Calu3 (cell line): ENCODE measurements at regions not wholly inside any gene's neighbourhood (a gene's known extent, or its start where the extent isn't known, plus 50 kb on each side); places are given as distances from the start of the nearest gene placed in this dataset.

ENCODE experiments used
- BruUV-seq: library from RNA; stranded (reverse); fragments of 400-500 nt; replicated peaks from 2 replicates; lab custom pipeline; 2021; lab: Mats Ljungman, UMichigan
- CTCF ChIA-PET: fragments of 300-600 bp; sonication (Branson Sonifier 250); formaldehyde crosslinking; loops from one replicate; lab custom pipeline; 2022; ENCODE audit warnings: antibody characterized with exemption; lab: Charles Lee
- DNase-seq: peaks from one replicate; pipeline ENCODE4 v3.0.0; 2022
- H3K27ac Mint-ChIP-seq: one replicate; pipeline ENCODE4 v1.8.0; 2022; ENCODE audit warnings: mixed read lengths; ENCODE audit not compliant: unreplicated experiment
- H3K27me3 Mint-ChIP-seq: one replicate; pipeline ENCODE4 v1.8.0; 2022; ENCODE audit warnings: mixed read lengths; ENCODE audit not compliant: unreplicated experiment
- H3K36me3 Mint-ChIP-seq: one replicate; pipeline ENCODE4 v1.8.0; 2022; ENCODE audit warnings: mild to moderate bottlenecking, moderate library complexity, mixed read lengths; ENCODE audit not compliant: insufficient read depth, unreplicated experiment
- H3K4me1 Mint-ChIP-seq: one replicate; pipeline ENCODE4 v1.8.0; 2022; ENCODE audit warnings: mild to moderate bottlenecking, low read depth, mixed read lengths; ENCODE audit not compliant: unreplicated experiment
- H3K4me3 Mint-ChIP-seq: one replicate; pipeline ENCODE4 v1.8.0; 2022; ENCODE audit warnings: mild to moderate bottlenecking, low read depth, moderate library complexity, mixed read lengths; ENCODE audit not compliant: unreplicated experiment
- H3K9me3 Mint-ChIP-seq: one replicate; pipeline ENCODE4 v1.8.0; 2022; ENCODE audit warnings: low read depth, mixed read lengths; ENCODE audit not compliant: unreplicated experiment
- intact Hi-C: fragments of 100-400 bp; cut with micrococcal nuclease; formaldehyde crosslinking; loops from one replicate; pipeline ENCODE4 v1.10.0; 2022; ENCODE audit not compliant: unreplicated experiment
- TF ChIP-seq, protein P1 (sequence below): fragments of 200-600 bp; IDR thresholded peaks from one replicate; pipeline ENCODE4 v1.8.0; 2022; ENCODE audit warnings: antibody characterized with exemption; ENCODE audit not compliant: unreplicated experiment

DNA sequence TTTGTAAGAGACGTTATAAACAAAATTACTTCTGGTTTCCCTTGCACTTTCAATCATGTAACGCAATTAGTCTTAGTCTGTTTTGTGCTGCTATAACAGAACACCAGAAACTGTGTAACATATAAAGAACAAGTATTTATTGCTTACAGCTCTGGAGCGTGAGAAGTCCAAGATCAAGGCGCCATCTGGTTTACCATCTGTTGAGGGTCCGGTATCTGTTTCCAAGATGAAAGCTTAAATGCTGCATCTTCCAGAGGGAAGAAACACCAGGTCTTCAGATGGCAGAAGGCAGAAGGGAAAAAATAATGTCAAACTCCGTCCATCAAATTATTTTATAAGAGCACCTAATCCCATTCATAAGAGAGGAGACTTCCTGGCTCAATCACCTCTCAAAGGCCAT is 474.1 kb downstream of the PDGFC start:
- Mint-ChIP-seq H3K4me3 (no peak overlapping the region), H3K27me3 (no peaks in the 10 kb centered on the region), H3K36me3 (no peaks in the 10 kb centered on the region), H3K9me3 (no peaks in the 10 kb centered on the region), H3K27ac (no peak overlapping the region), H3K4me1 (peaks cover 23% of the 10 kb centered on the region)
- TF ChIP-seq, protein P1, sequence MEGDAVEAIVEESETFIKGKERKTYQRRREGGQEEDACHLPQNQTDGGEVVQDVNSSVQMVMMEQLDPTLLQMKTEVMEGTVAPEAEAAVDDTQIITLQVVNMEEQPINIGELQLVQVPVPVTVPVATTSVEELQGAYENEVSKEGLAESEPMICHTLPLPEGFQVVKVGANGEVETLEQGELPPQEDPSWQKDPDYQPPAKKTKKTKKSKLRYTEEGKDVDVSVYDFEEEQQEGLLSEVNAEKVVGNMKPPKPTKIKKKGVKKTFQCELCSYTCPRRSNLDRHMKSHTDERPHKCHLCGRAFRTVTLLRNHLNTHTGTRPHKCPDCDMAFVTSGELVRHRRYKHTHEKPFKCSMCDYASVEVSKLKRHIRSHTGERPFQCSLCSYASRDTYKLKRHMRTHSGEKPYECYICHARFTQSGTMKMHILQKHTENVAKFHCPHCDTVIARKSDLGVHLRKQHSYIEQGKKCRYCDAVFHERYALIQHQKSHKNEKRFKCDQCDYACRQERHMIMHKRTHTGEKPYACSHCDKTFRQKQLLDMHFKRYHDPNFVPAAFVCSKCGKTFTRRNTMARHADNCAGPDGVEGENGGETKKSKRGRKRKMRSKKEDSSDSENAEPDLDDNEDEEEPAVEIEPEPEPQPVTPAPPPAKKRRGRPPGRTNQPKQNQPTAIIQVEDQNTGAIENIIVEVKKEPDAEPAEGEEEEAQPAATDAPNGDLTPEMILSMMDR: no peak
- CTCF ChIA-PET: no interaction called here
- BruUV-seq: no TSS peak
- DNase-seq: no peak
- intact Hi-C loops: no loop called here

DNA sequence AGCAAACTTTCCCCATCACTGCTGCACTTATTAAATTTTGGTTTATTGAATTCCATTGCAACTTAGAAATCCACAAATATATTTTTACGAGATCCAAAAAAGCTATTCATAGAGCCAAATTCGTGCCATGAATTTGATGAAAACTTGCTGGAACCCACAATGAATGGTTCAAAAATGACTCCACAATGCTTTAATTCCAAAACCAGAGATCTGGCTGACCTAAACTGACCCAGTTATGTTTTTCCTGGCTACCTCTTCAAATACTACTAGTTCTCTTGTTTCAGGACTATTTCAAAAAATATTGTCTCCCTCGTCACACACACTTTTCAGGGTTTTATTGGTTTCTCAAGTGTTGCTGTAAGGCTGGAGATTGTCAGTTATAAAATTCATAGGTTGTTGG is 474.8 kb downstream of the PDGFC start:
- intact Hi-C loops: no loop called here

DNA sequence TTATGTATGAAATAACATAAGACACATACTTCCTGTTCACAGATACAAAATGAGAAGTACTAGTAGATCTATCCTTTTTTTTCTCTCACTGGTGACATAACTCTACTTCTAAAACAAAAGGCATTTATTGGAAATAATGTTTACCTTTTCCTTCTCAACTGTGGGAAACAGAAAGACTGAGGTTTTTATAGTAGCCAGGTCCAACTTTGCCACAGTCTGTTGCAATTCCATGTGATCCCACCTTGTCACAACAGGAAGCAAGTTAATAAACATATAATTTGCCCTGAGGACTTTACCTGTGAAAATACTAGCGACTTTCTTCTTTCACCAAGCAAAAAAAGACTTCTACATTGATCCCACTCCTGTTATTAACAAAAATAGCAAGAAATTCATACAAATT is 475.8 kb downstream of the PDGFC start:
- Mint-ChIP-seq H3K9me3 (no peaks in the 10 kb centered on the region), H3K4me3 (no peak overlapping the region), H3K27ac (no peak overlapping the region), H3K4me1 (peaks cover 13% of the 10 kb centered on the region), H3K36me3 (no peaks in the 10 kb centered on the region), H3K27me3 (no peaks in the 10 kb centered on the region)
- TF ChIP-seq, protein P1: no peak
- intact Hi-C loops: no loop called here
- BruUV-seq: no TSS peak
- DNase-seq: no peak
- CTCF ChIA-PET: no interaction called here

More for the DNA sequence above, 474.8 kb downstream of the PDGFC start:
- no peak for DNase-seq
- no peaks in the 10 kb centered on the region for H3K9me3 Mint-ChIP-seq
- no peak overlapping the region for H3K4me3 Mint-ChIP-seq
- peaks cover 16% of the 10 kb centered on the region for H3K4me1 Mint-ChIP-seq
- BruUV-seq: no TSS peak
- H3K36me3 Mint-ChIP-seq: no peaks in the 10 kb centered on the region
- no peak overlapping the region for H3K27ac Mint-ChIP-seq
- TF ChIP-seq, protein P1: no peak
- no peaks in the 10 kb centered on the region for H3K27me3 Mint-ChIP-seq
- CTCF ChIA-PET: no interaction called here

DNA sequence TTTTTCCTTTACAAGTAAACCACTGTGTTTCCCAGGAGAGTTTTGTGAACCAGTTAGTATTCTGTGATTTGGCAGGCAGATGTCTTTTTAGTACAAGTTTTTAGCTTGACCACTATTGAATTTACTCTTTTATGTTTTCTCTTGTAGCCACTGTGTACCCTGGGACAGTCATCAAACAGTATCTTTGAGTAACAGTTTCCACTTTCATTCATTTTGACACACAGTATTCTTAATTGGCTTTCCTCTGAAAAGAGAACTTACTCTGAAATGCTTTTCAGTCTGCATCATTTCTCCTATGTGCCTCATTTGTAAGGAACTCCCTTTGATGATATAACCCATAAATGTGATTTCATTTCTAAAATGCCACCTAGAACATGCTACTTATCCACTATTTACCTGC is 476.5 kb downstream of the PDGFC start:
- peaks cover 13% of the 10 kb centered on the region for H3K4me1 Mint-ChIP-seq
- no peak for DNase-seq
- BruUV-seq: no TSS peak
- CTCF ChIA-PET: no interaction called here
- intact Hi-C loops: no loop called here
- TF ChIP-seq, protein P1: no peak
- no peaks in the 10 kb centered on the region for H3K27me3 Mint-ChIP-seq
- H3K36me3 Mint-ChIP-seq: no peaks in the 10 kb centered on the region
- no peak overlapping the region for H3K27ac Mint-ChIP-seq
- no peak overlapping the region for H3K4me3 Mint-ChIP-seq
- no peaks in the 10 kb centered on the region for H3K9me3 Mint-ChIP-seq
